ENCODE measurements at regions not wholly inside any gene's neighbourhood (a gene's known extent, or its start where the extent isn't known, plus 50 kb on each side); places are given as distances from the start of the nearest gene placed in this dataset.
"Not testable (repeated sequence)": the region's sequence is repeated elsewhere in the genome, so short reads cannot be mapped to it uniquely, and the experiment has no call there.

- not testable (repeated sequence) for TF ChIP-seq OSR1 (CRISPR knock-in tag; IDR thresholded peaks at IDR 0.05); ARNTL (CRISPR knock-in tag; IDR thresholded peaks at IDR 0.05; ENCODE audit: borderline replicate concordance, low read depth); PATZ1 (CRISPR knock-in tag; IDR thresholded peaks at IDR 0.05; ENCODE audit: borderline replicate concordance); ZFP3 (CRISPR knock-in tag; IDR thresholded peaks at IDR 0.05); ZFP30 (CRISPR knock-in tag; IDR thresholded peaks at IDR 0.05); TOX (CRISPR knock-in tag; IDR thresholded peaks at IDR 0.05; ENCODE audit: borderline replicate concordance); CREB5 (CRISPR knock-in tag; IDR thresholded peaks at IDR 0.05; ENCODE audit: low read depth); ZNF565 (CRISPR knock-in tag; conservative IDR thresholded peaks at IDR 0.05; ENCODE audit: low read depth); GLIS3 (CRISPR knock-in tag; IDR thresholded peaks at IDR 0.05); ESRRG (CRISPR knock-in tag; IDR thresholded peaks at IDR 0.05); RARB (CRISPR knock-in tag; IDR thresholded peaks at IDR 0.05); PPARA (CRISPR knock-in tag; IDR thresholded peaks at IDR 0.05; ENCODE audit: borderline replicate concordance); CSDC2 (CRISPR knock-in tag; IDR thresholded peaks at IDR 0.05)
Observed at GRCh38 chr5:166742951-166743350, 1548.5 kb upstream of the WWC1 start.

Data from SK-N-SH treated with all-trans-retinoic acid at 6 μM for 48 hours (cell line).